H9 (cell line): ENCODE measurements at regions not wholly inside any gene's neighbourhood (a gene's known extent, or its start where the extent isn't known, plus 50 kb on each side); places are given as distances from the start of the nearest gene placed in this dataset.

Experiments used
- DNase-seq: peaks from one replicate; pipeline ENCODE4 v3.0.0-alpha.2; 2017
- H2AFZ ChIP-seq: one replicate; pipeline ENCODE4 v1.6.1; 2013; ENCODE audit warnings: mild to moderate bottlenecking, low read length, control low read depth, moderate library complexity
- H2AK5ac ChIP-seq: 2 replicates; pipeline ENCODE4 v1.6.1; 2013; ENCODE audit warnings: low read length, control low read depth, mixed read lengths; ENCODE audit not compliant: insufficient read length
- H2BK120ac ChIP-seq: one replicate; pipeline ENCODE4 v1.6.1; 2013; ENCODE audit warnings: low read depth, mild to moderate bottlenecking, low read length, control low read depth, inconsistent platforms; ENCODE audit not compliant: poor library complexity, severe bottlenecking
- H2BK12ac ChIP-seq: 2 replicates; pipeline ENCODE4 v1.6.1; 2013; ENCODE audit warnings: low read length, control low read depth, mixed read lengths, low read depth; ENCODE audit not compliant: insufficient read length
- H2BK15ac ChIP-seq: 2 replicates; pipeline ENCODE4 v1.6.1; 2013; ENCODE audit warnings: low read depth, low read length, control low read depth
- H2BK20ac ChIP-seq: one replicate; pipeline ENCODE4 v1.6.1; 2013; ENCODE audit warnings: low read depth, mild to moderate bottlenecking, low read length, control low read depth, inconsistent platforms; ENCODE audit not compliant: poor library complexity, severe bottlenecking
- H2BK5ac ChIP-seq: 2 replicates; pipeline ENCODE4 v1.6.1; 2013; ENCODE audit warnings: low read length, control low read depth, mixed read lengths; ENCODE audit not compliant: insufficient read length
- H3K14ac ChIP-seq: 2 replicates; pipeline ENCODE4 v1.6.1; 2013; ENCODE audit warnings: low read length, control low read depth; ENCODE audit not compliant: insufficient read depth
- H3K18ac ChIP-seq: 2 replicates; pipeline ENCODE4 v1.6.1; 2013; ENCODE audit warnings: low read depth, mild to moderate bottlenecking, mixed read lengths, low read length, control low read depth; ENCODE audit not compliant: insufficient read length
- H3K23ac ChIP-seq: 2 replicates; pipeline ENCODE4 v1.6.1; 2013; ENCODE audit warnings: low read length, control low read depth, mixed read lengths, low read depth; ENCODE audit not compliant: insufficient read length
- H3K23me2 ChIP-seq: 2 replicates; pipeline ENCODE4 v1.6.1; 2013; ENCODE audit warnings: low read depth, mild to moderate bottlenecking, mixed read lengths, low read length, control low read depth; ENCODE audit not compliant: insufficient read length, poor library complexity, severe bottlenecking
- H3K27ac ChIP-seq: 2 replicates; pipeline ENCODE4 v1.5.1; 2013; ENCODE audit warnings: low read length, control low read depth, mixed read lengths, low read depth; ENCODE audit not compliant: insufficient read length
- H3K27me3 ChIP-seq: 2 replicates; pipeline ENCODE4 v1.6.1; 2013; ENCODE audit warnings: low read length, control low read depth, inconsistent platforms; ENCODE audit not compliant: insufficient read depth
- H3K4ac ChIP-seq: 2 replicates; pipeline ENCODE4 v1.6.1; 2013; ENCODE audit warnings: low read depth, mild to moderate bottlenecking, control low read depth, inconsistent platforms, low read length, moderate library complexity
- H3K4me1 ChIP-seq: 2 replicates; pipeline ENCODE4 v1.6.1; 2013; ENCODE audit warnings: low read length, control low read depth, inconsistent platforms; ENCODE audit not compliant: insufficient read depth
- H3K4me2 ChIP-seq: 2 replicates; pipeline ENCODE4 v1.6.1; 2013; ENCODE audit warnings: low read length, control low read depth, mixed read lengths; ENCODE audit not compliant: insufficient read length, insufficient read depth
- H3K56ac ChIP-seq: 2 replicates; pipeline ENCODE4 v1.6.1; 2013; ENCODE audit warnings: low read depth, mild to moderate bottlenecking, mixed read lengths, low read length, control low read depth; ENCODE audit not compliant: insufficient read length
- H3K79me1 ChIP-seq: 2 replicates; pipeline ENCODE4 v1.6.1; 2013; ENCODE audit warnings: low read depth, mild to moderate bottlenecking, moderate library complexity, low read length, control low read depth, inconsistent platforms; ENCODE audit not compliant: insufficient read depth, poor library complexity, severe bottlenecking
- H3K79me2 ChIP-seq: 2 replicates; pipeline ENCODE4 v1.6.1; 2013; ENCODE audit warnings: low read length, control low read depth, inconsistent platforms; ENCODE audit not compliant: insufficient read depth
- H3K9ac ChIP-seq: 2 replicates; pipeline ENCODE4 v1.6.1; 2013; ENCODE audit warnings: low read length, control low read depth, mixed read lengths; ENCODE audit not compliant: insufficient read length; ENCODE audit errors: extremely low read depth
- H3K9me3 ChIP-seq: one replicate; pipeline ENCODE4 v1.6.1; 2013; ENCODE audit warnings: low read depth, low read length, inconsistent platforms; ENCODE audit not compliant: control insufficient read depth
- H3T11ph ChIP-seq: one replicate; pipeline ENCODE4 v1.6.1; 2013; ENCODE audit warnings: mild to moderate bottlenecking, low read length, control low read depth, inconsistent platforms
- H4K20me1 ChIP-seq: one replicate; pipeline ENCODE4 v1.6.1; 2013; ENCODE audit not compliant: control insufficient read depth, insufficient read length, insufficient read depth
- H4K5ac ChIP-seq: 2 replicates; pipeline ENCODE4 v1.6.1; 2013; ENCODE audit warnings: low read depth, mild to moderate bottlenecking, mixed read lengths, low read length, control low read depth; ENCODE audit not compliant: insufficient read length
- H4K8ac ChIP-seq: replicated peaks from 2 replicates; pipeline ENCODE4 v1.6.1; 2013; ENCODE audit warnings: low read length, control low read depth, mixed read lengths, low read depth; ENCODE audit not compliant: insufficient read length
- H4K91ac ChIP-seq: 2 replicates; pipeline ENCODE4 v1.6.1; 2013; ENCODE audit warnings: low read depth, mild to moderate bottlenecking, moderate library complexity, mixed read lengths, low read length, control low read depth; ENCODE audit not compliant: insufficient read length
- H3K27ac Mint-ChIP-seq, 3 experiments: 2 replicates in 2 of 3; 3 replicates in 1 of 3; pipeline ENCODE4 v1.8.0; 2020 to 2021; ENCODE audit warnings: mixed read lengths in 3 of 3, mild to moderate bottlenecking in 1 of 3, moderate library complexity in 1 of 3
- H3K27me3 Mint-ChIP-seq: 2 replicates; pipeline ENCODE4 v1.8.0; 2021; ENCODE audit warnings: low read depth, mild to moderate bottlenecking, moderate library complexity, mixed read lengths
- H3K36me3 Mint-ChIP-seq, 3 experiments: 2 replicates in 2 of 3; 3 replicates in 1 of 3; pipeline ENCODE4 v1.8.0; 2020 to 2021; ENCODE audit warnings: low read depth in 3 of 3, mixed read lengths in 3 of 3; ENCODE audit not compliant: insufficient read depth in 1 of 3
- H3K4me1 Mint-ChIP-seq, 2 experiments: 2 replicates each; pipeline ENCODE4 v1.8.0; 2020; ENCODE audit warnings: mixed read lengths in 2 of 2
- H3K4me3 Mint-ChIP-seq, 2 experiments: 2 replicates in 1 of 2; 3 replicates in 1 of 2; pipeline ENCODE4 v1.8.0; 2020 to 2021; ENCODE audit warnings: mild to moderate bottlenecking in 2 of 2, mixed read lengths in 2 of 2, moderate library complexity in 1 of 2
- H3K9me3 Mint-ChIP-seq, 2 experiments: 2 replicates in 1 of 2; 3 replicates in 1 of 2; pipeline ENCODE4 v1.8.0; 2020; ENCODE audit warnings: mild to moderate bottlenecking in 2 of 2, mixed read lengths in 2 of 2, moderate library complexity in 1 of 2
- WGBS: extraction: QIAGEN DNeasy Blood & Tissue Kit; methylation state at CpG from one replicate; pipeline ENCODE4 v1.1.7; 2013; ENCODE audit warnings: missing lambda C conversion rate, low lambda C conversion rate, mixed read lengths; ENCODE audit not compliant: insufficient read length; ENCODE audit errors: extremely low coverage; 5-methylcytosine and 5-hydroxymethylcytosine counted together
- TF ChIP-seq, protein P1 (sequence below): fragments of 200-600 bp; sonication (generic); conservative IDR thresholded peaks from 3 replicates; pipeline ENCODE4 v1.8.0; 2021; ENCODE audit warnings: antibody characterized with exemption, mild to moderate bottlenecking

GRCh38 chr1:109844609-109845008, 66.0 kb upstream of the CSF1 start:
- H3K36me3 Mint-ChIP-seq: peaks cover 8 to 14% (median 10%) of the 10 kb centered on the region in 3 experiments
- no peak overlapping the region for H3K27ac Mint-ChIP-seq
- no peak overlapping the region for H2AFZ ChIP-seq
- H3K9me3 Mint-ChIP-seq: peaks cover 4 to 11% of the 10 kb centered on the region in 2 experiments; a peak in 4 of 5 replicates
- no peaks in the 10 kb centered on the region for H3K23me2 ChIP-seq
- no peak overlapping the region for H3K4ac ChIP-seq
- H4K20me1 ChIP-seq: no peaks in the 10 kb centered on the region
- no peaks in the 10 kb centered on the region for H3K79me2 ChIP-seq
- H3K27me3 ChIP-seq: no peaks in the 10 kb centered on the region
- H3K23ac ChIP-seq: no peak overlapping the region
- no peak overlapping the region for H3T11ph ChIP-seq
- no peak overlapping the region for H4K5ac ChIP-seq
- H3K56ac ChIP-seq: no peak overlapping the region
- H3K4me2 ChIP-seq: no peak overlapping the region
- no peak overlapping the region for H3K18ac ChIP-seq
- no CpG with 5 or more reads among the region's 2 CpGs for WGBS
- no peak overlapping the region for H3K9ac ChIP-seq
- no peak overlapping the region for H3K27ac ChIP-seq
- no peaks in the 10 kb centered on the region for H3K27me3 Mint-ChIP-seq
- no peaks in the 10 kb centered on the region for H3K79me1 ChIP-seq
- H2BK120ac ChIP-seq: no peak overlapping the region
- H4K91ac ChIP-seq: no peak overlapping the region
- no peak for DNase-seq
- H3K14ac ChIP-seq: no peak overlapping the region
- TF ChIP-seq, protein P1, sequence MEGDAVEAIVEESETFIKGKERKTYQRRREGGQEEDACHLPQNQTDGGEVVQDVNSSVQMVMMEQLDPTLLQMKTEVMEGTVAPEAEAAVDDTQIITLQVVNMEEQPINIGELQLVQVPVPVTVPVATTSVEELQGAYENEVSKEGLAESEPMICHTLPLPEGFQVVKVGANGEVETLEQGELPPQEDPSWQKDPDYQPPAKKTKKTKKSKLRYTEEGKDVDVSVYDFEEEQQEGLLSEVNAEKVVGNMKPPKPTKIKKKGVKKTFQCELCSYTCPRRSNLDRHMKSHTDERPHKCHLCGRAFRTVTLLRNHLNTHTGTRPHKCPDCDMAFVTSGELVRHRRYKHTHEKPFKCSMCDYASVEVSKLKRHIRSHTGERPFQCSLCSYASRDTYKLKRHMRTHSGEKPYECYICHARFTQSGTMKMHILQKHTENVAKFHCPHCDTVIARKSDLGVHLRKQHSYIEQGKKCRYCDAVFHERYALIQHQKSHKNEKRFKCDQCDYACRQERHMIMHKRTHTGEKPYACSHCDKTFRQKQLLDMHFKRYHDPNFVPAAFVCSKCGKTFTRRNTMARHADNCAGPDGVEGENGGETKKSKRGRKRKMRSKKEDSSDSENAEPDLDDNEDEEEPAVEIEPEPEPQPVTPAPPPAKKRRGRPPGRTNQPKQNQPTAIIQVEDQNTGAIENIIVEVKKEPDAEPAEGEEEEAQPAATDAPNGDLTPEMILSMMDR: no peak
- H2BK12ac ChIP-seq: no peak overlapping the region
- no peak overlapping the region for H2AK5ac ChIP-seq
- no peaks in the 10 kb centered on the region for H3K4me1 ChIP-seq
- H3K4me1 Mint-ChIP-seq: no peaks in the 10 kb centered on the region
- no peaks in the 10 kb centered on the region for H3K9me3 ChIP-seq
- H3K4me3 Mint-ChIP-seq: no peak overlapping the region
- no peak overlapping the region for H2BK20ac ChIP-seq
- no peak overlapping the region for H2BK15ac ChIP-seq
- H2BK5ac ChIP-seq: no peak overlapping the region
- no peak overlapping the region for H4K8ac ChIP-seq
